HG02970 (cell line): ENCODE measurements at regions not wholly inside any gene's neighbourhood (a gene's known extent, or its start where the extent isn't known, plus 50 kb on each side); places are given as distances from the start of the nearest gene placed in this dataset.
A peak's percentile ranks its signal among the peaks of the same experiment; 100 is the strongest.

Experiments used
- ATAC-seq: cut with Tn5 transposase; IDR thresholded peaks from one replicate; pipeline ENCODE4 v1.9.1; 2021; ENCODE audit warnings: mild to moderate bottlenecking, moderate library complexity, moderate number of reproducible peaks; ENCODE audit not compliant: unreplicated experiment, low FRiP score

GRCh38 chr7:25887795-25888559, 264.0 kb upstream of the NFE2L3 start:
- no peak for ATAC-seq

DNA sequence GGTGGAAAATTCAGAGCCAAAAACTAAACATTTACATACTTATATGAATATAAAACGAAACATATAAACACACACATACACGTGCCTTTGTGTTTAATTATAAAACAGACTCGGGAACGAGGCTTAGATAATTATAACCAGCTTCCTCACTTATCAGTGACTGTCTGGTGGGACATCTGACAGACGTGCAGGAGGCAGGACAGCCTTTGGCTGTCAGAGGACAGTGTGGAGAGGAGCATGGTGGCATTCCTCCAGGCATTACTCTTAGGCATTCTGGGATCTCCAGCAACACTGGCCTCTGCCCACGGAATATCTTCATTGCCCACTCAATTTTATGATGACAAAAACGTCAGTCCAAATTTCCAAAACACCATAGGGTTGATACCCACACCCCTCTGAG, 262.2 kb upstream of the NFE2L3 start:
- ATAC-seq: no peak

- no peak for ATAC-seq
Observed at GRCh38 chr7:25891591-25891990, 260.4 kb upstream of the NFE2L3 start.

GRCh38 chr7:25893436-25893835, 258.6 kb upstream of the NFE2L3 start:
- ATAC-seq: no peak

GRCh38 chr7:25894002-25894901, 257.7 kb upstream of the NFE2L3 start:
- ATAC-seq: peak; percentile 30

DNA sequence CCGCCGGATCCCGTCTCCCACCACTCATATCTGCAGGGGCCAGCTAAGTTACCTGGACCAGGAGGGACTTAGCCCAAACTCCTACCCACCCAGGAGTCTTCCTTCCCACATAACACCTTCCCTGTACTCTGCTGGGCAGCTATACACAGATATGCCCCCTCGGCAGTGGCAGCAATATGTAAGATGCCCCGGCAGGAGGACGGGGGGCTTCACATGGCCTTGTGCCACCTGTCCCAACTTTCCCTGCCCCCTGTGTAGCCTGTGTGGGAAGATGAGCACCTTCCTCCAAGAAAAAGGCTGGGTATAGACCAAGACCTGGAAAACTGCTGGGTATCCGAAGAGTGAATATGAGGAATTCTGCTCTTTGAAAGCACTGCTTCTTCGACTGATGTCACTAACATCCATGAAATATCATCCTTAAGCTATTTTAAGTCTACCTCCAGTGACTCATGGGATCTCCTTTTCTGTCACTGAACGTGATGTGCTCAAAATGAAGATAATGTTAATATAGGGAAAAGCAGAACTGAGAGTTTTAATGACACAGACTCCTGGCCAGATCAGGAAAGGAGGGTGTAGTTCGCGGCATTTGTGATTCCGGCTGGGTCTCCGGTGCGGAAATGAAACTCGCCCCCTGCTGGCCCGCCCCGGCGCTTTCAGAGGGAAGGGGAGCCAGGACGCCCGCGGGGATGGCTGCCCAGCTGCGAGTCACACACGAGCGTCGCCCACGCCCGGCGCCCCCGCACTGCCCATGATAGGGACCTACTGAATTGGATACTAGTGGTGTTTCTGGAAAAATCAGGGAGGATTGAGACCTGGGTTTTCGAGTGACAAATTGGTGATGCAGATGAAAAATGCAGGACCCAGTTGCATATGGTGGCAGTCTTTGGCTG, 256.9 kb upstream of the NFE2L3 start:
- ATAC-seq: peak; percentile 51

- no peak for ATAC-seq
Observed at GRCh38 chr7:25895792-25896171, 256.2 kb upstream of the NFE2L3 start.

GRCh38 chr7:25897261-25897782, 254.7 kb upstream of the NFE2L3 start:
- no peak for ATAC-seq

DNA sequence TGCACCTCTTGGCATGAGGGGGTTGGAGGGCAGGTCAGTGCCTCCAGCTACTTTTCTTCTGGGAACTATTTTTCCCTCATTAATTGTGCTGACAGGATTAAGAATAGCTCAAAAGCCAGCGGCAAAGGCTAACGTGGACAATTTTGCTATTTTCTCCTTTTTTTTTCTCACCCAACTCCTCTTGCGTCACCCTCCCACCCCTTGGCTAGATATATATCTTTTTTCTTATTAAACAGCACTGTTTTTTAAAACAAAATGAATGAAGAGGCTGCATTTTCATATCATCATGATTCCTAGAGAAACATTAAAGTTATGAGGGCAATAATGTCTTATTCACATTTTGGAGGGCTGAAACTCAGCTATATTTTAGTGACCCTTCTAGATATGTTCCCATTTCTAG, 251.8 kb upstream of the NFE2L3 start:
- no peak for ATAC-seq

DNA sequence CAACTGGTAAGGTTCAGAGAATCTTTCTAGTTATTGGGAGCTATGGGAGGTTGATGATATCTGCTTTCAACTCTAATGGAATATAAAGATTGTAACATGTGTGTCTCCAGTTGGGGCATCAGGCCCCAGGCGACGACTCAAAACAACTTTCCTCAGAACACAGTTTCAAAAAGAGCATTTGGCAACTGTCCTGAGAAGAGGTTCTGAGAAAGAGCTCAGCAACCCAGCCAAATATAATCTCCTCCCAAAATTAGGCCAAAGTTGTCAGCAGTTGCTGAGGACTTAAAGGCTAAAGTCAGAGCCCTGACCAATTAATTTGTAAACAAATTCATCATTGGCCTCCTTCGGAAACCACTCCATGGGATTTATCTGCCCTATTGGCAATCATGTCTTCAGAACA, 251.1 kb upstream of the NFE2L3 start:
- no peak for ATAC-seq

DNA sequence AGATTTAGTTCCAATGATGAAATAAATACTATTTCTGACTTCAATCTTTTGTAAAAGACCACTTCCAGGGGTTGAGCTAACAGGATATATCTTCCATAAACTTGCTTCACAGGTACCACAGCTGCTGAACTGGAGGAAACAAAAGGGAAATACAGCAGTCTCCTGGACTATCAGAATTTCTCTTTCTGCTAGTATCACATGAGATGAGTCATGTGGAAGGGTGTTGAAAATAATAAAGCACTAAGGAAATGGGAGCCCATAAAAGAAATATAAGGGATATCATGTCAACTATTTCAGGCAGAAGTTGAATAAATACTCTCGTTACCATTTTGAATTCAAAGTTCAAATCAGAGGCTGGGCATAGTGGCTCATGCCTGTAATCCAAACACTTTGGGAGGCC, 250.3 kb upstream of the NFE2L3 start:
- ATAC-seq: no peak

DNA sequence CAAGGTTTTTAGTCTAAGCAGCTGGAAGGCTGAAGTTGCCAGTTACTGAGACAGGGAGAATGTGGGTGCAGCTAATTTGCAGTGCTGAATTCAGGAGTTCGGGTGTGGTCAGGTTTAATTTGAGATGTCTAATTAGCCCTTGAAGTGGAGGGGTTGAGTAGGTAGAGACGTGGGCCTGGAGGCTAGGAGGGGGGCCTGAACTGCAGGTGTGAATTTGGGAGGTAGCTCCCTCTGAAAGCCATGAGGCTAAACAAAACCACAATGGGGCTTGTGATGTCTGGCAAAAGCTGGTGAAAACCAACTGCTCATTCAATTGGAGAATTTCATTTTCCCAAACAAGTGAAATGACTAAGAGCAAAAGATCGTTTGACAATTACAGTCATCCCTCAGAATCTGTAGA, 246.0 kb upstream of the NFE2L3 start:
- ATAC-seq: no peak

DNA sequence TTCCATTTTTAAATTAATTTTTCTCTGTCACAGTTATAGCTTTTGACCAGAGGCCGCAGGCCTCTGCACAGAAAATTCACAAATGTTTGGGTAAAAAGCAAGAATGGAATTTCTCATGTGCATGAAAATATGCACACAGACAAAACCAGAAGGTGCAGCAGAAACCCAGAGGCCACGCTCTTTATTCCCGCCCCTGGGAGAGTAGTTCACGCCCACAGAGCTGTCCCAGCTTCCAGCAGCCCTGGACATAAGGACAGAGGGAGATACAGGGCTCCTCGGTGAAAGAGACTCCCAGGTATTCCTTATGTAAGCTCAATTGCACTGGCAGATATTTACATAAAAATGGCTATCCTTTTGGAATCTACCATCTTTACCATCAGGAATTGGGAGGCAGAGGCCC, 245.2 kb upstream of the NFE2L3 start:
- no peak for ATAC-seq

DNA sequence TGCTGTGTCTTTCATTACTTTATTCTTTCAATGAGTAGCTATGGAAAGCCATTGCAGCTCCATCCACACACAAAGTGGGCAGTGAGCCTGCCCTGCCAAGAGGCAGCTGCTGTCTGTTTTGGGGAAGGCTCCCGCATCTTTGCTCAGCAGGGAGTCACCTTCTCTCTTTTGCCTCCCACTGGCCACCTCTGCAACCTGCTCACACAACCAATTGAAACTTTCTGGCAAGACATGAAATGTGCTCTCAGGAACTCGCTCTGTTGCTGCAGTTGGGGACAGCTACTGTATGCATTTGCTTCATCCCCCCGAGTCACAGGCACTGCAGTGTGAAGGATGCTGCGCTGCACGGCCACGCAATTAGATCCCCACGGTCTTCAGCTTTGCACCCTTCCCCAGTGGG, 244.8 kb upstream of the NFE2L3 start:
- ATAC-seq: no peak

DNA sequence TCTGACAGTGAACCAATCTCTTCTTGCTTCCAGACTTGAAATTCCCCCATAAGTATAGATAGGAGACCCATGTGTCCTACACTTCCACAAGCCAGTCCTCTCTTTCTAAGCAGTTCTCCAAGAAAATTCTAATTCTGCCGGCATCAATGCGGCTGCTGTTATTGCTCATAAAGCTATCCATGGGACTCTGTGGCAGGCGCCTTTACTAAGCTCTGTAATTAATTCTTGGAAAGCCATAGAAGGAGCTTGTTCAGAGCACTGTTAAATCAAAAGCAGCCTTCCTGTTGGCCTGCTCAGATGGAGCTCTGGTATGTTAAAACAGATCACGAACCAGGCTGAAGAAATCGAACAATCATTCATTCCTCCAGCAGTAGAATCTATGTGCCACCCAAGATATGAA, 244.3 kb upstream of the NFE2L3 start:
- ATAC-seq: no peak

GRCh38 chr7:25908154-25908949, 243.6 kb upstream of the NFE2L3 start:
- ATAC-seq: no peak

DNA sequence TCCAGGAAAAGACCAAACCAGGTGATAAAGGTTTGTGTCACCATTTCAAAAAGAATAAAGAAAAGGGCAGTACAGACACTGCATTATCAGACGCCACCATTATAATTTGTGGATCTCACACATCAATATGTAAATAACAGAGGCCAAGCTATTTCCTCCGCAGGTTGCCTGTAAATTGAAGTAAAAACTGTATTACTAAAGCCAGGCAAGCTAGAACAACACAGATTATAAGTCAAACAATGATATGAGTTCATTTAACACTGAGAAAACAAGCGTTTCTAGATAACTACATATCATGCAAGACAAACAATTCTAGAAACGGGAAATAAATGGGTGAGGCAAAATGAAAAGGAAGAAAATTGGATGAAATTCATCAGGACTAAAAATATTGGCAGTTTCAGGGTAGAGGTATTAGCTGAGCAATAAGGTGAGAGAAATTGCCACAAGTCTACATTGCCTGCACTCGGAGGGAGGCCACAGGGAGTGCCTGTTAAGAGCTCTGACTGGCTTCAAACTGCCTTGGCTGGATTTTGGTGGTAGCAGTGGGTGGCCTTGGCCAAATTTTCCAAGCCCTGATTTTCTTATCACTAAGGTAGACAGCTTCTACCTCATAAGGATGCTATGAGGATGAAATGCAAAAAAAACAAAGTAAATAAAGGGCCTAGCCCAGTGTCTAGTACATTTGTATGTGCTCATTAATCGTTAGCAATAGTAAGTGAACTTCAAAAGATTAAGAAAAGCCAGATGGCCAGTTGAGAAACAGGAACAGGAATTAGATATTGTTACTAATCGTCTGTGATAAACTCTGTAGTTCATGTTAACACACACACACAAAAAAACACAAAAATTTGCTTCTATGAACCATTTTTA, 240.0 kb upstream of the NFE2L3 start:
- ATAC-seq: no peak

GRCh38 chr7:25913598-25914224, 238.3 kb upstream of the NFE2L3 start:
- no peak for ATAC-seq
